ENCODE measurements at regions not wholly inside any gene's neighbourhood (a gene's known extent, or its start where the extent isn't known, plus 50 kb on each side); places are given as distances from the start of the nearest gene placed in this dataset.

GRCh38 chr13:33633701-33634545, 184.0 kb upstream of the RFC3 start:
- Histone ChIP-seq H3K9ac (ENCODE audit: insufficient read length, low read depth) (no peak overlapping the region), H3K9me3 (ENCODE audit: insufficient read depth, low read length) (no peaks in the 10 kb centered on the region), H3K36me3 (ENCODE audit: insufficient read depth, insufficient read length, low read length) (no peaks in the 10 kb centered on the region), H3K27me3 (ENCODE audit: insufficient read depth, insufficient read length) (no peaks in the 10 kb centered on the region), H3K4me3 (ENCODE audit: insufficient read length, low read depth) (no peak overlapping the region), H3K4me1 (ENCODE audit: insufficient read depth, insufficient read length) (peaks cover 2% of the 10 kb centered on the region)
- TF ChIP-seq ZNF274 (IDR thresholded peaks at IDR 0.05; ENCODE audit: low read depth, low read length) (no peak), YY1 (IDR thresholded peaks at IDR 0.05; ENCODE audit: insufficient read depth, insufficient read length) (no peak), SUZ12 (IDR thresholded peaks at IDR 0.05; ENCODE audit: extremely low read depth, insufficient read depth, insufficient read length) (no peak)
- DNase-seq (ENCODE audit: low read depth, low spot score): no peak

DNA sequence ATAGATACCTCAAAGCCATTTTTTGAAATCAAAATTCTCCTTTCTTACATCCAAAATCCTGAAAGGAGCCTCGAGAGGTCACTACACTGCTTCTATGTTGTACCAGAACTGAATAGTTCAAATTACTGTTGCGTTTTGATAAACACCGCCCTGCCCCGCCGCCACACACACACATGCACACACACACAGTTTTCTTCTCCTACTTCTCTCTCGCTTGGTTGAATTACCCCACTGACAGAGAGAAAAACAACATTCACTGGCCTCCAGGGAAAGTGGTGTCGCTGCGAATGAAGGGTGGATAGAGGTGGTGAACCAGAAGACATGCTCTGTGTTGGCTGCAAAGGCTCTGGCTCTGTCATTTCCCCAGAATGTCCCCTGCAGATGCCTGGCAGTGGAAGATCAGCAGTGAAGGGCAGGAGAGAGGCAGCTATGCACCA, 183.4 kb upstream of the RFC3 start:
- Histone ChIP-seq H3K9ac (ENCODE audit: insufficient read length, low read depth) (no peak overlapping the region), H3K36me3 (ENCODE audit: insufficient read depth, insufficient read length, low read length) (no peaks in the 10 kb centered on the region), H3K4me3 (ENCODE audit: insufficient read length, low read depth) (no peak overlapping the region), H3K27me3 (ENCODE audit: insufficient read depth, insufficient read length) (no peaks in the 10 kb centered on the region), H3K4me1 (ENCODE audit: insufficient read depth, insufficient read length) (peaks cover 2% of the 10 kb centered on the region), H3K9me3 (ENCODE audit: insufficient read depth, low read length) (0 out of 2 replicates have a peak, but pooled peaks cover 6% of the 10 kb centered on the region)
- TF ChIP-seq SUZ12 (IDR thresholded peaks at IDR 0.05; ENCODE audit: extremely low read depth, insufficient read depth, insufficient read length): no peak
- no peak for TF ChIP-seq ZNF274 (IDR thresholded peaks at IDR 0.05; ENCODE audit: low read depth, low read length)
- no peak for TF ChIP-seq YY1 (IDR thresholded peaks at IDR 0.05; ENCODE audit: insufficient read depth, insufficient read length)
- no peak for DNase-seq (ENCODE audit: low read depth, low spot score)

GRCh38 chr13:33636243-33636642, 181.7 kb upstream of the RFC3 start:
- peaks cover 2% of the 10 kb centered on the region for H3K4me1 ChIP-seq (ENCODE audit: insufficient read depth, insufficient read length)
- no peak for DNase-seq (ENCODE audit: low read depth, low spot score)

GRCh38 chr13:33636955-33637670, 180.8 kb upstream of the RFC3 start:
- Histone ChIP-seq H3K4me1 (ENCODE audit: insufficient read depth, insufficient read length) (peaks cover 2% of the 10 kb centered on the region), H3K36me3 (ENCODE audit: insufficient read depth, insufficient read length, low read length) (no peaks in the 10 kb centered on the region), H3K27me3 (ENCODE audit: insufficient read depth, insufficient read length) (no peaks in the 10 kb centered on the region), H3K9me3 (ENCODE audit: insufficient read depth, low read length) (0 out of 2 replicates have a peak, but pooled peaks cover 9% of the 10 kb centered on the region), H3K4me3 (ENCODE audit: insufficient read length, low read depth) (no peak overlapping the region), H3K9ac (ENCODE audit: insufficient read length, low read depth) (no peak overlapping the region)
- no peak for DNase-seq (ENCODE audit: low read depth, low spot score)
- TF ChIP-seq SUZ12 (IDR thresholded peaks at IDR 0.05; ENCODE audit: extremely low read depth, insufficient read depth, insufficient read length) (no peak), ZNF274 (IDR thresholded peaks at IDR 0.05; ENCODE audit: low read depth, low read length) (no peak), YY1 (IDR thresholded peaks at IDR 0.05; ENCODE audit: insufficient read depth, insufficient read length) (no peak)

More at GRCh38 chr13:33636243-33636642, 181.7 kb upstream of the RFC3 start:
- H3K27me3 ChIP-seq (ENCODE audit: insufficient read depth, insufficient read length): no peaks in the 10 kb centered on the region
- TF ChIP-seq SUZ12 (IDR thresholded peaks at IDR 0.05; ENCODE audit: extremely low read depth, insufficient read depth, insufficient read length) (no peak), ZNF274 (IDR thresholded peaks at IDR 0.05; ENCODE audit: low read depth, low read length) (no peak), YY1 (IDR thresholded peaks at IDR 0.05; ENCODE audit: insufficient read depth, insufficient read length) (no peak)
- 0 out of 2 replicates have a peak, but pooled peaks cover 9% of the 10 kb centered on the region for H3K9me3 ChIP-seq (ENCODE audit: insufficient read depth, low read length)
- H3K9ac ChIP-seq (ENCODE audit: insufficient read length, low read depth): no peak overlapping the region
- H3K4me3 ChIP-seq (ENCODE audit: insufficient read length, low read depth): no peak overlapping the region
- no peaks in the 10 kb centered on the region for H3K36me3 ChIP-seq (ENCODE audit: insufficient read depth, insufficient read length, low read length)

DNA sequence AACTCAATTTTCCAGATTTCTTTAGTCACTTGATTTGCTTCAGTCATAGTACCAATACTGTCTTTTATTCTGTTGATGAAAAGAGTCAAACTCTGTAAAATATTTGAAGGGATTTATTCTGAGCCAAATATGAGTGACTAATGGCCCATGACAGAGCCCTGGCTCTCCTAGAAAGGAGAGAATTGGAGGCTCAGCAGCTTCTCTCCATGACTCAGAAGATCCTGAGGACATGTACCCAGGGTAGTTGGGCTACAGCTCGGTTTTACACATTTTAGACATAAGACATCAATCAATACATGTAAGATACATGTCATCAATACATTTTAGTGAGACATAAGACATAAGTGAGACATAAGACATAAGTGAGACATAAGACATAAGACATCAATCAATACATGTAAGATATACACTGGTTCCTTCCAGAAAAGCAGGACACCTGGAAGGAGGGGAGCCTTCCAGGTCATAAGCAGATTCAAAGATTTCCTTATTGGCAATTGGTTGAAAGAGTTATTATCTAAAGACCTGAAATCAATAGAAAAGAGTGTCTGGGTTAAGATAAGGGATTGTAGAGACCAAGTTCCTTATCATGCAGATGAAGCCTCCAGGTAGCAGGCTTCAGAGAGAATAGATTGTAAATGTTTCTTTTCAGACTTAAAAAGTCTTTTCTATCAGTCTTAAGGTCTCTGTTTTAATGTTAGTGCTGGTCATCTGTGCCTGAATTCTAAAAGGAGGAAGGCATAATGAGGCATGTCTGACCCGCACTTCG, 179.8 kb upstream of the RFC3 start:
- H3K9me3 ChIP-seq (ENCODE audit: insufficient read depth, low read length): 0 out of 2 replicates have a peak, but pooled peaks cover 9% of the 10 kb centered on the region
- H3K27me3 ChIP-seq (ENCODE audit: insufficient read depth, insufficient read length): no peaks in the 10 kb centered on the region
- DNase-seq (ENCODE audit: low read depth, low spot score): no peak
- H3K4me3 ChIP-seq (ENCODE audit: insufficient read length, low read depth): no peak overlapping the region
- TF ChIP-seq SUZ12 (IDR thresholded peaks at IDR 0.05; ENCODE audit: extremely low read depth, insufficient read depth, insufficient read length) (no peak), YY1 (IDR thresholded peaks at IDR 0.05; ENCODE audit: insufficient read depth, insufficient read length) (no peak), ZNF274 (IDR thresholded peaks at IDR 0.05; ENCODE audit: low read depth, low read length) (no peak)
- H3K4me1 ChIP-seq (ENCODE audit: insufficient read depth, insufficient read length): peaks cover 2% of the 10 kb centered on the region
- H3K36me3 ChIP-seq (ENCODE audit: insufficient read depth, insufficient read length, low read length): no peaks in the 10 kb centered on the region
- H3K9ac ChIP-seq (ENCODE audit: insufficient read length, low read depth): no peak overlapping the region

DNA sequence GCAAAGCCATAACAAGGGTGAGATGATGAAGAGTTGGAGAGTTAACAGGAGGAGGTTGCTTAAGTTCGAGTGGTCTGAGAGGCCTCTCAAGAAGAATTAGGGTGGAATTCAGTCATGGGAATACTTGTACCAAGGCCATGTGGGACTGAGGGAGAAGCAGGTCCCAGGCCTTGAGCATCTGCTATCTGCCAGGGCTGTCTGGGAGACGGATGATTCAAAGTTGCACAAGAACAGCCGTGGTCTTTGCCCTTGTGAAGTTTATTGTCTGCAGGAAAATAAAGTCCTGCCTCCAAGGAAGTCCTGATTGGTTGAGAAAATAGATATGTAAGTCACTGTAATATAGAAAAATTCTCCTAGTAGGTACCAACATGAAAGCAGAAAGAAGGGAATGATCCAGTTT, 178.8 kb upstream of the RFC3 start:
- TF ChIP-seq YY1 (IDR thresholded peaks at IDR 0.05; ENCODE audit: insufficient read depth, insufficient read length) (no peak), ZNF274 (IDR thresholded peaks at IDR 0.05; ENCODE audit: low read depth, low read length) (no peak)
- no peak overlapping the region for H3K9ac ChIP-seq (ENCODE audit: insufficient read length, low read depth)

More for the DNA sequence above, 178.8 kb upstream of the RFC3 start:
- DNase-seq (ENCODE audit: low read depth, low spot score): no peak
- Histone ChIP-seq H3K27me3 (ENCODE audit: insufficient read depth, insufficient read length) (no peaks in the 10 kb centered on the region), H3K4me1 (ENCODE audit: insufficient read depth, insufficient read length) (peaks cover 2% of the 10 kb centered on the region), H3K36me3 (ENCODE audit: insufficient read depth, insufficient read length, low read length) (no peaks in the 10 kb centered on the region), H3K9me3 (ENCODE audit: insufficient read depth, low read length) (0 out of 2 replicates have a peak, but pooled peaks cover 9% of the 10 kb centered on the region), H3K4me3 (ENCODE audit: insufficient read length, low read depth) (no peak overlapping the region)

Measured in NT2/D1 (cell line).